ENCODE measurements at regions not wholly inside any gene's neighbourhood (a gene's known extent, or its start where the extent isn't known, plus 50 kb on each side); places are given as distances from the start of the nearest gene placed in this dataset.

- Histone ChIP-seq H3K4me2 (no peak overlapping the region), H4K20me1 (ENCODE audit: insufficient read depth, poor library complexity, severe bottlenecking) (no peaks in the 10 kb centered on the region), H3K4me3 (no peak overlapping the region), H3K79me2 (no peaks in the 10 kb centered on the region), H3K9me3 (ENCODE audit: low read depth) (no peaks in the 10 kb centered on the region), H3K4me1 (ENCODE audit: insufficient read depth) (no peaks in the 10 kb centered on the region), H3K9me2 (replicated peaks; ENCODE audit: insufficient read depth) (no peaks in the 10 kb centered on the region), H3K27ac (no peak overlapping the region), H2AFZ (no peak overlapping the region), H3K36me3 (replicated peaks; ENCODE audit: insufficient read depth, low read depth) (no peaks in the 10 kb centered on the region), H3K27me3 (no peaks in the 10 kb centered on the region)
- WGBS (ENCODE audit: low lambda C conversion rate, missing lambda C conversion rate) = 80% methylated on average over 2 of the region's 2 CpGs
- no peak for TF ChIP-seq EZH2 (IDR thresholded peaks at IDR 0.05; ENCODE audit: borderline replicate concordance)
- TF ChIP-seq EZH2phosphoT487 (IDR thresholded peaks at IDR 0.05; ENCODE audit: low read depth, severe bottlenecking, unreplicated experiment) = no peak
- TF ChIP-seq CTCF (IDR thresholded peaks at IDR 0.05; ENCODE audit: poor library complexity) = no peak
- DNase-seq (ENCODE audit: low spot score) = no peak
Measured at GRCh38 chr4:114116861-114117260, 137.4 kb upstream of the ARSJ start.

GRCh38 chr4:114121221-114121620 is 141.8 kb upstream of the ARSJ start:
- no peak for DNase-seq (ENCODE audit: low spot score)
- no peaks in the 10 kb centered on the region for H3K79me2 ChIP-seq
- no peak overlapping the region for H2AFZ ChIP-seq
- H3K4me3 ChIP-seq = no peak overlapping the region
- H3K27me3 ChIP-seq = no peaks in the 10 kb centered on the region
- WGBS (ENCODE audit: low lambda C conversion rate, missing lambda C conversion rate) = 100% methylated on average over 1 of the region's 1 CpG
- TF ChIP-seq CTCF (IDR thresholded peaks at IDR 0.05; ENCODE audit: poor library complexity) (no peak), EZH2phosphoT487 (IDR thresholded peaks at IDR 0.05; ENCODE audit: low read depth, severe bottlenecking, unreplicated experiment) (no peak), EZH2 (IDR thresholded peaks at IDR 0.05; ENCODE audit: borderline replicate concordance) (no peak)
- H3K9me3 ChIP-seq (ENCODE audit: low read depth) = no peaks in the 10 kb centered on the region
- no peak overlapping the region for H3K27ac ChIP-seq
- no peaks in the 10 kb centered on the region for H3K9me2 ChIP-seq (replicated peaks; ENCODE audit: insufficient read depth)
- H3K36me3 ChIP-seq (replicated peaks; ENCODE audit: insufficient read depth, low read depth) = no peaks in the 10 kb centered on the region
- H3K4me2 ChIP-seq = no peak overlapping the region
- no peaks in the 10 kb centered on the region for H3K4me1 ChIP-seq (ENCODE audit: insufficient read depth)
- no peaks in the 10 kb centered on the region for H4K20me1 ChIP-seq (ENCODE audit: insufficient read depth, poor library complexity, severe bottlenecking)

GRCh38 chr4:114132199-114132598 is 152.8 kb upstream of the ARSJ start:
- Histone ChIP-seq H2AFZ (no peak overlapping the region), H3K4me2 (no peak overlapping the region)
- no peak for DNase-seq (ENCODE audit: low spot score)

More at GRCh38 chr4:114132199-114132598, 152.8 kb upstream of the ARSJ start:
- Histone ChIP-seq H3K79me2 (no peaks in the 10 kb centered on the region), H4K20me1 (ENCODE audit: insufficient read depth, poor library complexity, severe bottlenecking) (no peaks in the 10 kb centered on the region), H3K36me3 (replicated peaks; ENCODE audit: insufficient read depth, low read depth) (no peaks in the 10 kb centered on the region), H3K4me1 (ENCODE audit: insufficient read depth) (no peaks in the 10 kb centered on the region), H3K27me3 (no peaks in the 10 kb centered on the region), H3K27ac (no peak overlapping the region), H3K4me3 (no peak overlapping the region), H3K9me2 (replicated peaks; ENCODE audit: insufficient read depth) (no peaks in the 10 kb centered on the region), H3K9me3 (ENCODE audit: low read depth) (no peaks in the 10 kb centered on the region)
- TF ChIP-seq EZH2 (IDR thresholded peaks at IDR 0.05; ENCODE audit: borderline replicate concordance) (no peak), CTCF (IDR thresholded peaks at IDR 0.05; ENCODE audit: poor library complexity) (no peak), EZH2phosphoT487 (IDR thresholded peaks at IDR 0.05; ENCODE audit: low read depth, severe bottlenecking, unreplicated experiment) (no peak)
- 100% methylated on average over 1 of the region's 2 CpGs for WGBS (ENCODE audit: low lambda C conversion rate, missing lambda C conversion rate)

Measured in hepatocyte (in vitro differentiated cells).